Suprapubic skin (tissue), 4 donors: ENCODE measurements at regions not wholly inside any gene's neighbourhood (a gene's known extent, or its start where the extent isn't known, plus 50 kb on each side); places are given as distances from the start of the nearest gene placed in this dataset.
"Not testable (repeated sequence)": the region's sequence is repeated elsewhere in the genome, so short reads cannot be mapped to it uniquely, and the experiment has no call there.

Source experiments
- CTCF ChIP-seq, 2 donors: fragments of 200-600 bp in 1 of 2; fragments of 450-650 bp in 1 of 2; sonication (generic) in 1 of 2; IDR thresholded peaks; one replicate each; pipeline ENCODE4 v1.5.1; 2016 to 2019; ENCODE audit warnings: antibody characterized with exemption in 2 of 2, mild to moderate bottlenecking in 1 of 2, moderate library complexity in 1 of 2
- EP300 ChIP-seq: sonication (generic); formaldehyde crosslinking; IDR thresholded peaks from one replicate; pipeline ENCODE4 v1.6.1; 2017; ENCODE audit warnings: antibody characterized with exemption
- POLR2AphosphoS5 ChIP-seq, 3 donors: sonication (generic); formaldehyde crosslinking; IDR thresholded peaks; one replicate each; pipeline ENCODE4 v1.6.1; 2017; ENCODE audit warnings: antibody characterized with exemption in 3 of 3

GRCh38 chrX:12082959-12083358 lies 55.3 kb upstream of the FRMPD4 start:
- not testable (repeated sequence) for TF ChIP-seq CTCF (IDR thresholded peaks at IDR 0.05); POLR2AphosphoS5 (IDR thresholded peaks at IDR 0.05); EP300
